CMK (cell line): ENCODE measurements at regions not wholly inside any gene's neighbourhood (a gene's known extent, or its start where the extent isn't known, plus 50 kb on each side); places are given as distances from the start of the nearest gene placed in this dataset.

Experiments used
- DNase-seq: peaks from one replicate; pipeline ENCODE4 v3.0.0-alpha.2; 2010; ENCODE audit warnings: low read depth

- DNase-seq: no peak
Measured at GRCh38 chr3:167895178-167895577, 159.7 kb downstream of the SERPINI1 start.

- DNase-seq: no peak
Measured at GRCh38 chr3:167892205-167892604, 156.7 kb downstream of the SERPINI1 start.

GRCh38 chr3:167887096-167887495 is 151.6 kb downstream of the SERPINI1 start:
- no peak for DNase-seq

- DNase-seq: no peak
Measured at GRCh38 chr3:167886690-167887089, 151.2 kb downstream of the SERPINI1 start.

GRCh38 chr3:167885277-167885676 is 149.8 kb downstream of the SERPINI1 start:
- DNase-seq: no peak

GRCh38 chr3:167884481-167884880 is 149.0 kb downstream of the SERPINI1 start:
- DNase-seq: no peak

GRCh38 chr3:167883452-167883851 is 147.9 kb downstream of the SERPINI1 start:
- DNase-seq: no peak

GRCh38 chr3:167882057-167882667 is 146.6 kb downstream of the SERPINI1 start:
- no peak for DNase-seq

- DNase-seq: no peak
Measured at GRCh38 chr3:167880183-167880582, 144.7 kb downstream of the SERPINI1 start.

- DNase-seq: peak; percentile 11
Measured at GRCh38 chr3:167876620-167877281, 141.2 kb downstream of the SERPINI1 start.
